ENCODE measurements at regions not wholly inside any gene's neighbourhood (a gene's known extent, or its start where the extent isn't known, plus 50 kb on each side); places are given as distances from the start of the nearest gene placed in this dataset.

- H3K27me3 ChIP-seq = no peaks in the 10 kb centered on the region
- intact Hi-C loops (cut with DNase I) = no loop called here
- 92 to 97% (median 97%) methylated on average over 8 of the region's 8 CpGs for WGBS, 4 donors
- no peak overlapping the region for H3K4me3 ChIP-seq
- no peak for DNase-seq
- no peak for TF ChIP-seq POLR2A (IDR thresholded peaks at IDR 0.05)
- TF ChIP-seq CTCF (IDR thresholded peaks at IDR 0.05) = no peak
- no peaks in the 10 kb centered on the region for H3K9me3 ChIP-seq (replicated peaks in 1 of 3)
- H3K36me3 ChIP-seq (replicated peaks in 1 of 2) = no peaks in the 10 kb centered on the region
- H3K4me1 ChIP-seq (replicated peaks in 1 of 2) = no peaks in the 10 kb centered on the region
- no peak overlapping the region for H3K27ac ChIP-seq
Measured at GRCh38 chr16:14375132-14375491, 254.9 kb downstream of the PARN start.

GRCh38 chr16:14374451-14375131 is 255.5 kb downstream of the PARN start:
- Histone ChIP-seq H3K4me1 (replicated peaks in 1 of 2) (no peaks in the 10 kb centered on the region), H3K4me3 (no peak overlapping the region), H3K9me3 (replicated peaks in 1 of 3) (no peaks in the 10 kb centered on the region), H3K27me3 (no peaks in the 10 kb centered on the region), H3K36me3 (replicated peaks in 1 of 2) (no peaks in the 10 kb centered on the region), H3K27ac (no peak overlapping the region)
- intact Hi-C loops (cut with DNase I) = loop anchor here in 1 of 2 donors (5.0 kb wide), 1 partner anchor 347 kb away; no protein-coding TSS in a partner anchor
- TF ChIP-seq POLR2A (IDR thresholded peaks at IDR 0.05) (no peak), CTCF (IDR thresholded peaks at IDR 0.05) (no peak)
- WGBS, 4 donors = 86 to 98% (median 92%) methylated on average over 6 to 11 of the region's 11 CpGs
- DNase-seq = no peak

GRCh38 chr16:14373896-14374295 is 256.2 kb downstream of the PARN start:
- no peaks in the 10 kb centered on the region for H3K9me3 ChIP-seq (replicated peaks in 1 of 3)
- 90 to 97% (median 92%) methylated on average over 9 to 10 of the region's 10 CpGs for WGBS, 4 donors
- H3K27ac ChIP-seq = no peak overlapping the region
- H3K4me1 ChIP-seq (replicated peaks in 1 of 2) = no peaks in the 10 kb centered on the region
- H3K27me3 ChIP-seq = no peaks in the 10 kb centered on the region
- H3K4me3 ChIP-seq = no peak overlapping the region
- H3K36me3 ChIP-seq (replicated peaks in 1 of 2) = no peaks in the 10 kb centered on the region
- intact Hi-C loops (cut with DNase I) = loop anchor here in 1 of 2 donors (5.0 kb wide), 1 partner anchor 347 kb away; no protein-coding TSS in a partner anchor
- no peak for DNase-seq
- TF ChIP-seq POLR2A (IDR thresholded peaks at IDR 0.05) (no peak), CTCF (IDR thresholded peaks at IDR 0.05) (no peak)

GRCh38 chr16:14373406-14373805 is 256.7 kb downstream of the PARN start:
- DNase-seq = no peak
- Histone ChIP-seq H3K27me3 (no peaks in the 10 kb centered on the region), H3K9me3 (replicated peaks in 1 of 3) (no peaks in the 10 kb centered on the region), H3K4me1 (replicated peaks in 1 of 2) (no peaks in the 10 kb centered on the region), H3K4me3 (no peak overlapping the region), H3K36me3 (replicated peaks in 1 of 2) (no peaks in the 10 kb centered on the region), H3K27ac (no peak overlapping the region)
- intact Hi-C loops (cut with DNase I) = loop anchor here in 1 of 2 donors (5.0 kb wide), 1 partner anchor 346 kb away; no protein-coding TSS in a partner anchor
- WGBS, 4 donors = 85 to 92% (median 91%) methylated on average over 8 to 13 of the region's 13 CpGs
- no peak for TF ChIP-seq POLR2A (IDR thresholded peaks at IDR 0.05)
- TF ChIP-seq CTCF (IDR thresholded peaks at IDR 0.05) = no peak
